ENCODE measurements at regions not wholly inside any gene's neighbourhood (a gene's known extent, or its start where the extent isn't known, plus 50 kb on each side); places are given as distances from the start of the nearest gene placed in this dataset.

GRCh38 chr4:166432842-166433241, 559.8 kb downstream of the TLL1 start:
- Histone ChIP-seq H3K4me2 (ENCODE audit: insufficient read depth in 1 of 2, low read depth in 2 of 2, low read length in 2 of 2) (no peak overlapping the region), H4K5ac (ENCODE audit: insufficient read length, low read depth, low read length) (no peak overlapping the region), H4K91ac (replicated peaks; ENCODE audit: insufficient read length, low read length) (no peak overlapping the region), H3K4me1 (replicated peaks in 1 of 4; ENCODE audit: control insufficient read depth in 3 of 4, insufficient read depth in 4 of 4, low read length in 3 of 4) (no peaks in the 10 kb centered on the region), H3K56ac (replicated peaks; ENCODE audit: insufficient read length, low read depth, low read length) (no peak overlapping the region), H3K4me3 (ENCODE audit: extremely low read depth in 1 of 4, insufficient read depth in 2 of 4, low read depth in 3 of 4, low read length in 4 of 4) (no peak overlapping the region), H3K27ac (ENCODE audit: low read depth, low read length) (no peak overlapping the region), H3K23ac (ENCODE audit: insufficient read length) (no peak overlapping the region), H3K23me2 (ENCODE audit: low read depth, low read length) (no peaks in the 10 kb centered on the region; the same call in 1 of the 2 replicates), H2BK120ac (replicated peaks; ENCODE audit: low read depth, low read length) (no peak overlapping the region), H3K79me1 (ENCODE audit: low read depth, low read length) (no peaks in the 10 kb centered on the region), H2BK20ac (ENCODE audit: low read length) (no peak overlapping the region), H3K9me3 (ENCODE audit: insufficient read depth in 2 of 2, low read depth in 1 of 2, low read length in 1 of 2) (no peaks in the 10 kb centered on the region), H3K14ac (ENCODE audit: insufficient read length) (no peak overlapping the region), H3K27me3 (replicated peaks in 1 of 4; ENCODE audit: control insufficient read depth in 3 of 4, extremely low read depth in 1 of 4, insufficient read depth in 3 of 4, low read length in 3 of 4) (no peaks in the 10 kb centered on the region), H4K8ac (ENCODE audit: extremely low read depth, insufficient read depth, low read length) (no peak overlapping the region), H3K4ac (replicated peaks; ENCODE audit: insufficient read length, low read depth, low read length) (no peak overlapping the region), H2AK5ac (ENCODE audit: low read depth, low read length) (no peak overlapping the region), H3K9ac (replicated peaks in 1 of 4; ENCODE audit: extremely low read depth in 1 of 4, low read depth in 3 of 4, low read length in 3 of 4) (no peak overlapping the region), H2AFZ (ENCODE audit: low read length) (no peak overlapping the region), H3K18ac (ENCODE audit: extremely low read depth, low read length) (no peak overlapping the region), H3K79me2 (ENCODE audit: control insufficient read depth in 1 of 2, insufficient read depth in 2 of 2, low read length in 2 of 2) (no peaks in the 10 kb centered on the region), H4K20me1 (replicated peaks in 1 of 2; ENCODE audit: control insufficient read depth in 1 of 2, insufficient read depth in 2 of 2, low read length in 2 of 2) (no peaks in the 10 kb centered on the region), H2BK15ac (ENCODE audit: low read length) (no peak overlapping the region), H2BK12ac (ENCODE audit: low read depth, low read length) (no peak overlapping the region), H3K36me3 (ENCODE audit: control insufficient read depth in 2 of 4, insufficient read depth in 4 of 4, low read length in 3 of 4) (no peaks in the 10 kb centered on the region), H2BK5ac (ENCODE audit: low read depth, low read length) (no peak overlapping the region)
- CTCF ChIA-PET (ENCODE audit: partially characterized antibody) = no interaction called here
- FAIRE-seq = no peak
- TF ChIP-seq SAP30 (IDR thresholded peaks at IDR 0.05; ENCODE audit: insufficient read depth, insufficient replicate concordance, low read length) (no peak), TBP (IDR thresholded peaks at IDR 0.05; ENCODE audit: low read depth, low read length) (no peak), FOSL1 (IDR thresholded peaks at IDR 0.05; ENCODE audit: insufficient read depth, low read depth, low read length) (no peak), POLR2AphosphoS5 (IDR thresholded peaks at IDR 0.05; ENCODE audit: low read depth, low read length) (no peak), POLR2A (IDR thresholded peaks at IDR 0.05; ENCODE audit: control extremely low read depth in 1 of 2, low read depth in 2 of 2, low read length in 2 of 2) (no peak), SP2 (IDR thresholded peaks at IDR 0.05; ENCODE audit: low read length) (no peak), CBX5 (IDR thresholded peaks at IDR 0.05; ENCODE audit: low read depth, low read length) (no peak), BCL11A (IDR thresholded peaks at IDR 0.05; ENCODE audit: low read depth in 2 of 2, low read length in 2 of 2) (no peak)
- POLR2A ChIA-PET (ENCODE audit: partially characterized antibody) = no interaction called here
- DNase-seq (ENCODE audit: low read depth in 1 of 2, low spot score in 2 of 2) = no peak
